Tibial nerve (tissue), 4 donors: ENCODE measurements at regions not wholly inside any gene's neighbourhood (a gene's known extent, or its start where the extent isn't known, plus 50 kb on each side); places are given as distances from the start of the nearest gene placed in this dataset.

Source experiments
- DNase-seq, 2 donors: peaks; one replicate each; pipeline ENCODE4 v3.0.0-alpha.2; 2019; ENCODE audit warnings: low spot score in 2 of 2
- H3K27ac ChIP-seq, 4 donors: fragments of 200-600 bp; sonication (generic) in 3 of 4; one replicate each; pipeline ENCODE4 v1.5.1; 2017 to 2019; ENCODE audit warnings: mild to moderate bottlenecking in 1 of 4
- H3K27me3 ChIP-seq, 2 donors: fragments of 200-600 bp; sonication (generic) in 1 of 2; one replicate each; pipeline versions ENCODE4 v1.5.1 to v1.6.0; 2017 to 2019
- H3K36me3 ChIP-seq, 3 donors: fragments of 200-600 bp; sonication (generic); one replicate each; pipeline ENCODE4 v1.5.1; 2018 to 2019
- H3K4me1 ChIP-seq, 4 donors: fragments of 200-600 bp; sonication (generic) in 3 of 4; one replicate each; pipeline ENCODE4 v1.5.1; 2017 to 2019
- H3K4me3 ChIP-seq, 4 donors: fragments of 200-600 bp; sonication (generic) in 3 of 4; one replicate each; pipeline ENCODE4 v1.5.1; 2017 to 2019; ENCODE audit warnings: mild to moderate bottlenecking in 1 of 4, moderate library complexity in 1 of 4
- H3K9me3 ChIP-seq, 4 donors: fragments of 200-600 bp; sonication (generic) in 3 of 4; one replicate each; pipeline ENCODE4 v1.5.1; 2017 to 2019
- CTCF ChIP-seq, 5 experiments: fragments of 200-600 bp in 3 of 5; fragments of 450-650 bp in 2 of 5; sonication (generic) in 3 of 5; IDR thresholded peaks; one replicate each; pipeline ENCODE4 v1.5.1; 2016 to 2019; ENCODE audit warnings: antibody characterized with exemption in 5 of 5, mild to moderate bottlenecking in 3 of 5, moderate library complexity in 2 of 5
- EP300 ChIP-seq, 2 donors: sonication (generic); formaldehyde crosslinking; IDR thresholded peaks; one replicate each; pipeline ENCODE4 v1.6.1; 2017; ENCODE audit warnings: antibody characterized with exemption in 2 of 2, mild to moderate bottlenecking in 1 of 2
- POLR2A ChIP-seq, 2 donors: fragments of 450-650 bp; IDR thresholded peaks; one replicate each; pipeline ENCODE4 v1.6.1; 2017; ENCODE audit warnings: antibody characterized with exemption in 2 of 2, mild to moderate bottlenecking in 2 of 2, moderate library complexity in 2 of 2
- WGBS, 2 donors: methylation state at CpG; one replicate each; pipeline ENCODE4 v1.1.5; 2018; 5-methylcytosine and 5-hydroxymethylcytosine counted together

GRCh38 chr2:117086174-117086942, 728.1 kb upstream of the DDX18 start:
- Histone ChIP-seq H3K27ac (no peak overlapping the region), H3K9me3 (no peaks in the 10 kb centered on the region), H3K4me1 (no peaks in the 10 kb centered on the region), H3K4me3 (no peak overlapping the region), H3K36me3 (no peaks in the 10 kb centered on the region), H3K27me3 (no peaks in the 10 kb centered on the region)
- no peak for DNase-seq
- WGBS, 2 donors, result 65 to 77% methylated on average over 3 of the region's 3 CpGs
- TF ChIP-seq POLR2A (IDR thresholded peaks at IDR 0.05), result no peak
- no peak for TF ChIP-seq EP300 (IDR thresholded peaks at IDR 0.05)
- TF ChIP-seq CTCF (IDR thresholded peaks at IDR 0.05), result no peak

GRCh38 chr2:117086943-117087250, 727.6 kb upstream of the DDX18 start:
- WGBS, 2 donors, result 57 to 71% methylated on average over 4 of the region's 4 CpGs
- no peak for DNase-seq
- TF ChIP-seq CTCF (IDR thresholded peaks at IDR 0.05) (no peak), EP300 (IDR thresholded peaks at IDR 0.05) (no peak), POLR2A (IDR thresholded peaks at IDR 0.05) (no peak)
- H3K36me3 ChIP-seq, result no peaks in the 10 kb centered on the region
- H3K27ac ChIP-seq, result no peak overlapping the region
- no peaks in the 10 kb centered on the region for H3K4me1 ChIP-seq
- no peaks in the 10 kb centered on the region for H3K27me3 ChIP-seq
- H3K9me3 ChIP-seq, result no peaks in the 10 kb centered on the region
- no peak overlapping the region for H3K4me3 ChIP-seq

GRCh38 chr2:117087535-117088291, 726.8 kb upstream of the DDX18 start:
- no peaks in the 10 kb centered on the region for H3K27me3 ChIP-seq
- H3K27ac ChIP-seq, result no peak overlapping the region
- no peaks in the 10 kb centered on the region for H3K9me3 ChIP-seq
- no peaks in the 10 kb centered on the region for H3K36me3 ChIP-seq
- 9 to 10% methylated on average over 9 of the region's 9 CpGs for WGBS, 2 donors
- no peak for DNase-seq
- TF ChIP-seq EP300 (IDR thresholded peaks at IDR 0.05) (no peak), POLR2A (IDR thresholded peaks at IDR 0.05) (no peak), CTCF (IDR thresholded peaks at IDR 0.05) (no peak)
- H3K4me3 ChIP-seq, result no peak overlapping the region
- H3K4me1 ChIP-seq, result no peaks in the 10 kb centered on the region

DNA sequence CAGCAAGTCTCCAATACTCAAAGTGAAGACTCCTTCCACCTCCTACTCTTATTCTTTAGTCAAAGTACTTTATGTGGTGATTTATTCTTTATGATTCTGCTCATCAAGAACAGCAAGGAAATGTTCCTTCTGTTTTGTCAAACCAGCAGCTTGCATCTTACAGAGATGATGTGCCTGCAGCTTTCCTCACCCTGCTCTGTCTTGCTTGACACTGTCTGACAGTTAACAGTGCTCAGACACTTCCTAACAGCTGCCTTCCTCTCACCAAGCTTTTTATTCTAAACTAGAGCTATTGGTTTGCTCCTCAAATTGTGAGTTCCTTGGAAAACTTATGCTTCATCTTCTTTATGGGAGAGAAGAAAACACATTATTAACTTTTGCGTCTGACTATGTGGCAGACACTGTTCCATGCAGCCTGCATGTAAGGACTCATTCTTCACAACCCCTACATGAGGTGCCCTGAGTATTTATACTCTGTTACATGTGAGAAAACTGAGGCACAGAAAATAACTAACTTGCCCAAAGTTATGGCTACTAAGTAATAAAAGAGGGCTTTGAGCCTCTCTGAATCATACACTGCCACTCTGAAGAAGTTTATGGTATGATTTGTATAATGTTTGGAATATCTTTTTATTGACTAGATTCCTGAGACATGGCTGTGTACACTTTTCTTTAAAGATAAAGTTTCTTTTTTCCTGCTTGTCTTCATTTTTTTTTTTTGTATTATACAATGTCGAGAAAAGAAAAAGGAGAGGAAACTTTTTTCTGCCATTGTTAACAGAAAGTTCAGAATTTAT, 723.3 kb upstream of the DDX18 start:
- DNase-seq, result no peak
- WGBS, 2 donors, result 69 to 76% methylated on average over 2 of the region's 2 CpGs
- no peak overlapping the region for H3K27ac ChIP-seq
- TF ChIP-seq POLR2A (IDR thresholded peaks at IDR 0.05) (no peak), CTCF (IDR thresholded peaks at IDR 0.05) (no peak), EP300 (IDR thresholded peaks at IDR 0.05) (no peak)
- no peaks in the 10 kb centered on the region for H3K9me3 ChIP-seq
- H3K27me3 ChIP-seq, result no peaks in the 10 kb centered on the region
- no peaks in the 10 kb centered on the region for H3K4me1 ChIP-seq
- H3K36me3 ChIP-seq, result no peaks in the 10 kb centered on the region
- H3K4me3 ChIP-seq, result no peak overlapping the region

DNA sequence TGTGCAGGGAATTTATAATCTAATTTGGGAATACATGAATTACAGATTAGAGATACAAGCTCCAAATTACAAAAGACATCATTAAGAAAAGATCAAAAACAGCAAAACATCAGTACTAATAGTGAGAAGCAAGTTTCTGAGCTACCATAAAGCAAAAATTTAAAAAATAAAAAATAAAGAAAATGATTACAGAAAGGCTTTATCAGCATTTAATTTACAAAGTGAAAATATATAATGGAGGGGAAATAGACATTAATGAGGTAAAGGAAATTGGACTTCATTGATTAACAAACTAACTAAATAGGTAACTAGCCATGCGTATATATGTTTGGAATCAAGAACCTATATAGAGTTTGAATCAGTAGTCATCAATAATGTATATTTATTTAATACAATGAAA, 712.9 kb upstream of the DDX18 start:
- no peaks in the 10 kb centered on the region for H3K27me3 ChIP-seq
- no peak overlapping the region for H3K27ac ChIP-seq
- DNase-seq, result no peak
- no peak overlapping the region for H3K4me3 ChIP-seq
- no peaks in the 10 kb centered on the region for H3K36me3 ChIP-seq
- no peak for TF ChIP-seq POLR2A (IDR thresholded peaks at IDR 0.05)
- no peak for TF ChIP-seq EP300 (IDR thresholded peaks at IDR 0.05)
- no peak for TF ChIP-seq CTCF (IDR thresholded peaks at IDR 0.05)
- H3K9me3 ChIP-seq, result no peaks in the 10 kb centered on the region
- WGBS, 2 donors, result 46 to 60% methylated on average over 1 of the region's 1 CpG
- H3K4me1 ChIP-seq, result no peaks in the 10 kb centered on the region
